DLD1 (cell line): ENCODE measurements at regions not wholly inside any gene's neighbourhood (a gene's known extent, or its start where the extent isn't known, plus 50 kb on each side); places are given as distances from the start of the nearest gene placed in this dataset.
"Not testable (repeated sequence)": the region's sequence is repeated elsewhere in the genome, so short reads cannot be mapped to it uniquely, and the experiment has no call there.

Source experiments
- in situ Hi-C: cut with HindIII; loops from 2 replicates; pipeline ENCODE4 v1.10.0; 2017; ENCODE audit warnings: low sequenced_read_pairs

GRCh38 chr2:59177748-59178147 is 936.6 kb upstream of the FANCL start:
- in situ Hi-C loops: no loop called here

GRCh38 chr2:59176737-59177136 is 935.6 kb upstream of the FANCL start:
- in situ Hi-C loops: no loop called here

GRCh38 chr2:59174536-59175243 is 933.6 kb upstream of the FANCL start:
- in situ Hi-C loops: no loop called here

- in situ Hi-C loops: no loop called here
Measured at GRCh38 chr2:59173325-59173724, 932.2 kb upstream of the FANCL start.

- in situ Hi-C loops: no loop called here
Measured at GRCh38 chr2:59171019-59171418, 929.9 kb upstream of the FANCL start.

- in situ Hi-C loops: no loop called here
Measured at GRCh38 chr2:59168766-59169165, 927.6 kb upstream of the FANCL start.

- in situ Hi-C loops: no loop called here
Measured at GRCh38 chr2:59167514-59167913, 926.4 kb upstream of the FANCL start.

- in situ Hi-C loops: not testable (repeated sequence)
Measured at GRCh38 chr2:59157908-59158307, 916.8 kb upstream of the FANCL start.

- in situ Hi-C loops: no loop called here
Measured at GRCh38 chr2:59151805-59152204, 910.7 kb upstream of the FANCL start.

GRCh38 chr2:59150217-59150849 is 909.2 kb upstream of the FANCL start:
- in situ Hi-C loops: no loop called here

GRCh38 chr2:59149271-59149670 is 908.1 kb upstream of the FANCL start:
- in situ Hi-C loops: no loop called here

GRCh38 chr2:59112258-59112657 is 871.1 kb upstream of the FANCL start:
- in situ Hi-C loops: no loop called here

- in situ Hi-C loops: no loop called here
Measured at GRCh38 chr2:59096973-59097372, 855.8 kb upstream of the FANCL start.

GRCh38 chr2:59093571-59093970 is 852.4 kb upstream of the FANCL start:
- in situ Hi-C loops: no loop called here

GRCh38 chr2:59084326-59084725 is 843.2 kb upstream of the FANCL start:
- in situ Hi-C loops: no loop called here

- in situ Hi-C loops: no loop called here
Measured at GRCh38 chr2:59083075-59083828, 842.1 kb upstream of the FANCL start.

- in situ Hi-C loops: no loop called here
Measured at GRCh38 chr2:59082657-59083056, 841.5 kb upstream of the FANCL start.

GRCh38 chr2:59080451-59081181 is 839.5 kb upstream of the FANCL start:
- in situ Hi-C loops: no loop called here

GRCh38 chr2:59077981-59078531 is 836.9 kb upstream of the FANCL start:
- in situ Hi-C loops: no loop called here

GRCh38 chr2:59077026-59077725 is 836.1 kb upstream of the FANCL start:
- in situ Hi-C loops: no loop called here
